GM12864 (cell line): ENCODE measurements at regions not wholly inside any gene's neighbourhood (a gene's known extent, or its start where the extent isn't known, plus 50 kb on each side); places are given as distances from the start of the nearest gene placed in this dataset.

Source experiments
- DNase-seq: peaks from one replicate; pipeline ENCODE4 v3.0.0-alpha.2; 2011; ENCODE audit warnings: low read depth
- H3K4me3 ChIP-seq: 2 replicates; pipeline ENCODE4 v1.5.1; 2011; ENCODE audit warnings: mild to moderate bottlenecking, low read depth, low read length, control low read depth
- CTCF ChIP-seq: IDR thresholded peaks from 2 replicates; pipeline ENCODE4 v1.5.1; 2011; ENCODE audit warnings: low read depth, mild to moderate bottlenecking, moderate library complexity, low read length, control low read depth, inconsistent platforms; ENCODE audit errors: missing control alignments

DNA sequence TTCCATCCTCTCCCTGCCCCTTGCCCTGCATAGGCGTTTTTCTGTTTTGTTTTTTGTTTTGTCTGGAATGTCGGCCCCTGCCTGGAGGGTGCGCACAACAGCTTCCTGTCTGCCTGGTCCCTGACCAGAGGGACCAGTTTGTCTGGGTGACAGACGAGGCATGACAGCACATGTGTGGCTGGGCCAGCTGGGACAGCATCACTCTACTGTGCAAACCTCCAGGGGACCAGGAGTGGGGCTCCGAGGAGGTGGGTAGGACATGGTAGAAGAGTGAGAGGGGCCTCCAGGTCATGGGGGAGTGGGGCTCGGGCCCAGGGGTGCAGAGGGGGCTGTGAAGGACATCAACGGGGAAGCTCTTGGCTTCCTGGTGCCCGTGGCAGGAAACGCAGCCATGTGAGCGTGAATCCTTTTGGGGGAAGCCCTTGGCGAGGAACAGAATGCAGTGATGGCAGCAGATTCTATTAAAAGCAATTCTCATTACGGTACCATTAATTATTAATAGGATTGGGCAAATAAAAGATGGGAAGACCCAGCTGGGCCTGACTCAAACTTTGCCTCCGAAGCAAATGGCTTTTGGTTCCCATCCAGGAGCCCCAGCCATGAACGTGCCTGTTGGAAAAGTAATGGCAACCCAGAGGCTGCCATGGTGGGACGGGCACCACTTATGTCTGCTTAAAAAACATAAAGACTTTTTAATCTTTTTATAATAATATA, 184.4 kb upstream of the IER5L start:
- no peak overlapping the region for H3K4me3 ChIP-seq
- no peak for DNase-seq
- no peak for TF ChIP-seq CTCF

- H3K4me3 ChIP-seq, result no peak overlapping the region
- TF ChIP-seq CTCF, result no peak
- DNase-seq, result no peak
Measured at GRCh38 chr9:129361196-129361595, 183.1 kb upstream of the IER5L start.

- H3K4me3 ChIP-seq, result no peak overlapping the region
- no peak for DNase-seq
- TF ChIP-seq CTCF, result no peak
Measured at GRCh38 chr9:129359916-129360536, 182.0 kb upstream of the IER5L start.

DNA sequence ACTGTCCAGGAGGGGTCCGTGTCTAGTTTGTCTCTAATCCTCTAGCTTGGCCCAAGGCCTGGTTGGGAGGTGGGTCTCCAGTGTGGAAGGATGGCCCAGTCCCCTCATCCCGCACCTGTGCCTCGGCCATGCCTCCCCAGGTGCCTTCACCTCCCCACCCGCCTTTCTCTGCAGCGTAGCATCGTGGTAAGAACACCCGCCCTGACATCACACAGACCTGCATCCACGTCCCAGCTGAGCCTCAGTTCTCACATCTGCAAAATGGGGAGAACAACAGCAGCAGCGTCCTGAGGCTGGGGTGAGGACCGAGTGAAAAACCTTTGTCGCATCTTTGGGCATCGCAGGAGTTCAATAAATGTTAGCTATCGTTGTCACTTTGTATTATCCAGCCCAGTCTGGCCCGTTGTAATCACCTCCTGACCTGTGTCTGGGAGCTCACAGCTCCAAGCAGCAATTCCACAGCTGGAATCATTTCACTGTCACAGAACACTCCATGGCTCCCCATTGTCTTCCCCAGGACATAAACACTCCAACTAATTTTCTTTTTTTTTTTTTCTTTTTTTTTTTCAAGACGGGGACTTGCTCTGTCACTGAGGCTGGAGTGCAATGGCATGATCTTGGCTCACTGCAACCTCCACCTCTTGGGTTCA, 181.2 kb upstream of the IER5L start:
- TF ChIP-seq CTCF, result no peak
- no peak overlapping the region for H3K4me3 ChIP-seq

GRCh38 chr9:129358621-129359154, 180.6 kb upstream of the IER5L start:
- no peak for DNase-seq
- no peak overlapping the region for H3K4me3 ChIP-seq
- TF ChIP-seq CTCF, result no peak

More for the DNA sequence above, 181.2 kb upstream of the IER5L start:
- no peak for DNase-seq

DNA sequence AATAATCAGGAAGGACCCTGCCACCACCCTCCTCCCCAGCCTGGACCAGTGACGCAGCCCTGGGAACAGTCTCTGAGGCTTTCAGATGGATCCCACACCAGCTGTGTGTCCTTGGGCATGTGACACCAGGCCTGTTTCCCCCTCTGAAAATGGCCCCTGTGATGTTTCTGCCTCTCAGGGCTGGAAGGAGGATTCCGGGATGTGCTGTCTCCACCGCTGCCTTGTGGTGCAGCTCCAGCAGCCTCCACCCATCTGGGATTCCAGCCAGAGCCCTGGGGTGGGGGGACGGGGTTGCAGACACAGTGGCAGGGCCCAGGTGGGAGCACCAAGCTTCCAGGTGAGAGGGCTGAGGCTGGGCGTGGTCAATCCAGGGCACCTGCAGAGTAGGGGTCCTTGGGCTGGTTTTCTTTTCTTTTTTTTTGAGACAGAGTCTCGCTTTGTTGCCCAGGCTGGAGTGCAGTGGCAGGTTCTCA, 179.7 kb upstream of the IER5L start:
- no peak overlapping the region for H3K4me3 ChIP-seq
- DNase-seq, result no peak
- TF ChIP-seq CTCF, result no peak
